Esophagus squamous epithelium (tissue), 5 donors: ENCODE measurements at regions not wholly inside any gene's neighbourhood (a gene's known extent, or its start where the extent isn't known, plus 50 kb on each side); places are given as distances from the start of the nearest gene placed in this dataset.
"Not testable (repeated sequence)": the region's sequence is repeated elsewhere in the genome, so short reads cannot be mapped to it uniquely, and the experiment has no call there.

Experiments used
- DNase-seq: peaks from one replicate; lab custom pipeline; 2025; lab: John Stamatoyannopoulos, UW
- H3K27ac ChIP-seq, 4 donors: fragments of 200-600 bp; sonication (generic); one replicate each; pipeline ENCODE4 v1.5.1; 2016 to 2019; ENCODE audit warnings: mild to moderate bottlenecking in 1 of 4
- H3K27me3 ChIP-seq, 4 donors: fragments of 200-600 bp; sonication (generic); 1 replicate in 3 of 4; 2 replicates in 1 of 4; pipeline versions ENCODE4 v1.5.1 to v1.6.0; 2017 to 2021; ENCODE audit warnings: antibody characterized with exemption in 1 of 4
- H3K36me3 ChIP-seq, 3 donors: fragments of 200-600 bp; sonication (generic); one replicate each; pipeline ENCODE4 v1.5.1; 2016 to 2019
- H3K4me1 ChIP-seq, 3 donors: fragments of 200-600 bp; sonication (generic); one replicate each; pipeline ENCODE4 v1.5.1; 2017 to 2019
- H3K4me3 ChIP-seq, 4 donors: fragments of 200-600 bp; sonication (generic); 1 replicate in 3 of 4; 2 replicates in 1 of 4; pipeline ENCODE4 v1.5.1; 2016 to 2019; ENCODE audit warnings: mild to moderate bottlenecking in 2 of 4, moderate library complexity in 1 of 4
- H3K9me3 ChIP-seq, 3 donors: fragments of 200-600 bp; sonication (generic); one replicate each; pipeline ENCODE4 v1.5.1; 2016 to 2019
- CTCF ChIP-seq, 6 experiments: fragments of 450-650 bp in 4 of 6; fragments of 200-600 bp in 2 of 6; sonication (generic) in 2 of 6; IDR thresholded peaks; one replicate each; pipeline ENCODE4 v1.5.1; 2016 to 2019; ENCODE audit warnings: antibody characterized with exemption in 6 of 6, mild to moderate bottlenecking in 4 of 6, moderate library complexity in 4 of 6
- POLR2A ChIP-seq, 4 donors: fragments of 450-650 bp; IDR thresholded peaks; one replicate each; pipeline ENCODE4 v1.6.1; 2017; ENCODE audit warnings: antibody characterized with exemption in 4 of 4, mild to moderate bottlenecking in 4 of 4, moderate library complexity in 3 of 4
- WGBS, 2 donors: methylation state at CpG; one replicate each; pipeline ENCODE4 v1.1.5; 2018; 5-methylcytosine and 5-hydroxymethylcytosine counted together
- intact Hi-C: fragments of 100-400 bp; cut with DNase I; formaldehyde crosslinking; loops from one replicate; pipeline ENCODE4 v1.15.0; 2022
- donor health status: DM: yes; HTN: yes; CAD: no.

GRCh38 chr20:54995553-54995952 lies 520.2 kb downstream of the DOK5 start:
- no peak for DNase-seq
- 41 to 47% methylated on average over 5 of the region's 5 CpGs for WGBS, 2 donors

GRCh38 chr20:54995011-54995410 lies 519.6 kb downstream of the DOK5 start:
- Histone ChIP-seq H3K9me3 (no peaks in the 10 kb centered on the region), H3K27me3 (no peaks in the 10 kb centered on the region), H3K4me3 (no peak overlapping the region), H3K36me3 (no peaks in the 10 kb centered on the region), H3K27ac (no peak overlapping the region), H3K4me1 (no peaks in the 10 kb centered on the region)
- 38 to 62% methylated on average over 4 of the region's 4 CpGs for WGBS, 2 donors
- TF ChIP-seq CTCF (IDR thresholded peaks at IDR 0.05) (no peak), POLR2A (IDR thresholded peaks at IDR 0.05) (no peak)
- intact Hi-C loops = no loop called here
- DNase-seq = no peak

More at GRCh38 chr20:54995553-54995952, 520.2 kb downstream of the DOK5 start:
- H3K4me1 ChIP-seq = no peaks in the 10 kb centered on the region
- H3K4me3 ChIP-seq = no peak overlapping the region
- no peaks in the 10 kb centered on the region for H3K27me3 ChIP-seq
- no peak overlapping the region for H3K27ac ChIP-seq
- no peaks in the 10 kb centered on the region for H3K9me3 ChIP-seq
- no peak for TF ChIP-seq CTCF (IDR thresholded peaks at IDR 0.05)
- TF ChIP-seq POLR2A (IDR thresholded peaks at IDR 0.05) = no peak
- intact Hi-C loops = no loop called here
- H3K36me3 ChIP-seq = no peaks in the 10 kb centered on the region

GRCh38 chr20:54985091-54985490 lies 509.7 kb downstream of the DOK5 start:
- Histone ChIP-seq H3K4me1 (no peaks in the 10 kb centered on the region), H3K27ac (no peak overlapping the region), H3K9me3 (no peaks in the 10 kb centered on the region), H3K36me3 (no peaks in the 10 kb centered on the region), H3K27me3 (no peaks in the 10 kb centered on the region), H3K4me3 (no peak overlapping the region)
- WGBS, 2 donors = 82 to 88% methylated on average over 7 of the region's 7 CpGs
- TF ChIP-seq POLR2A (IDR thresholded peaks at IDR 0.05) = no peak
- no peak for TF ChIP-seq CTCF (IDR thresholded peaks at IDR 0.05)
- DNase-seq = no peak
- intact Hi-C loops = no loop called here

GRCh38 chr20:54984104-54984448 lies 508.7 kb downstream of the DOK5 start:
- no peaks in the 10 kb centered on the region for H3K36me3 ChIP-seq
- no peaks in the 10 kb centered on the region for H3K4me1 ChIP-seq
- no peak overlapping the region for H3K4me3 ChIP-seq
- TF ChIP-seq POLR2A (IDR thresholded peaks at IDR 0.05) (no peak), CTCF (IDR thresholded peaks at IDR 0.05) (no peak)
- intact Hi-C loops = no loop called here
- H3K27ac ChIP-seq = no peak overlapping the region
- no peaks in the 10 kb centered on the region for H3K9me3 ChIP-seq
- H3K27me3 ChIP-seq = no peaks in the 10 kb centered on the region
- no peak for DNase-seq
- WGBS, 2 donors = 26 to 44% methylated on average over 1 of the region's 1 CpG

GRCh38 chr20:54983394-54984103 lies 508.2 kb downstream of the DOK5 start:
- H3K4me3 ChIP-seq, H3K9me3 ChIP-seq, DNase-seq, H3K27me3 ChIP-seq, intact Hi-C loops, H3K4me1 ChIP-seq, H3K36me3 ChIP-seq, H3K27ac ChIP-seq: not testable (repeated sequence)
- 57 to 66% methylated on average over 7 to 11 of the region's 11 CpGs for WGBS, 2 donors

GRCh38 chr20:54981175-54981574 lies 505.8 kb downstream of the DOK5 start:
- Histone ChIP-seq H3K4me3 (no peak overlapping the region), H3K27me3 (no peaks in the 10 kb centered on the region), H3K36me3 (no peaks in the 10 kb centered on the region), H3K4me1 (no peaks in the 10 kb centered on the region), H3K27ac (no peak overlapping the region), H3K9me3 (no peaks in the 10 kb centered on the region)
- WGBS, 2 donors = 63 to 86% methylated on average over 5 of the region's 5 CpGs
- intact Hi-C loops = no loop called here
- no peak for TF ChIP-seq POLR2A (IDR thresholded peaks at IDR 0.05)
- no peak for TF ChIP-seq CTCF (IDR thresholded peaks at IDR 0.05)
- DNase-seq = no peak
